ENCODE measurements at regions not wholly inside any gene's neighbourhood (a gene's known extent, or its start where the extent isn't known, plus 50 kb on each side); places are given as distances from the start of the nearest gene placed in this dataset.

DNA sequence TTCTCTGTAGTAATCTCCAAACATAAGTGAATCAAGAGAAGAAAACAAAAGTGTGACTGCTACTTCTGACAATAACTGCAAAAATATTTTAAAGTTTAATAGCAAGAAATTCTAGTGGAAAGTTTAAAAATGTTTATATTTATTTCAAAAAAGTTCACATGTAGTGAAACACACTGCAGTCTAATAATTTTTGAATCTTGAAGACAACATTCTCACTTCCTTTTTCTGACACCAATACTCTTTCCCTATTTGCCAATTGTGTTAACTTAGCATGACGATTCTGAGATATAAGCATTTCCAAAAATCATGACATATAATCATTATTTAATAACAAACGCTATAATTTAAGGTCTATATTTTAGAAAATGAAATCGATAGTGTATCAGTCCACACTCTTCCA lies 429.1 kb upstream of the PKDCC start:
- FAIRE-seq (no peak), DNase-seq (ENCODE audit: insufficient read length, low spot score) (no peak)
- TF ChIP-seq, protein P1, sequence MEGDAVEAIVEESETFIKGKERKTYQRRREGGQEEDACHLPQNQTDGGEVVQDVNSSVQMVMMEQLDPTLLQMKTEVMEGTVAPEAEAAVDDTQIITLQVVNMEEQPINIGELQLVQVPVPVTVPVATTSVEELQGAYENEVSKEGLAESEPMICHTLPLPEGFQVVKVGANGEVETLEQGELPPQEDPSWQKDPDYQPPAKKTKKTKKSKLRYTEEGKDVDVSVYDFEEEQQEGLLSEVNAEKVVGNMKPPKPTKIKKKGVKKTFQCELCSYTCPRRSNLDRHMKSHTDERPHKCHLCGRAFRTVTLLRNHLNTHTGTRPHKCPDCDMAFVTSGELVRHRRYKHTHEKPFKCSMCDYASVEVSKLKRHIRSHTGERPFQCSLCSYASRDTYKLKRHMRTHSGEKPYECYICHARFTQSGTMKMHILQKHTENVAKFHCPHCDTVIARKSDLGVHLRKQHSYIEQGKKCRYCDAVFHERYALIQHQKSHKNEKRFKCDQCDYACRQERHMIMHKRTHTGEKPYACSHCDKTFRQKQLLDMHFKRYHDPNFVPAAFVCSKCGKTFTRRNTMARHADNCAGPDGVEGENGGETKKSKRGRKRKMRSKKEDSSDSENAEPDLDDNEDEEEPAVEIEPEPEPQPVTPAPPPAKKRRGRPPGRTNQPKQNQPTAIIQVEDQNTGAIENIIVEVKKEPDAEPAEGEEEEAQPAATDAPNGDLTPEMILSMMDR (IDR thresholded peaks at IDR 0.05; ENCODE audit: insufficient read depth, missing control alignments), result no peak

DNA sequence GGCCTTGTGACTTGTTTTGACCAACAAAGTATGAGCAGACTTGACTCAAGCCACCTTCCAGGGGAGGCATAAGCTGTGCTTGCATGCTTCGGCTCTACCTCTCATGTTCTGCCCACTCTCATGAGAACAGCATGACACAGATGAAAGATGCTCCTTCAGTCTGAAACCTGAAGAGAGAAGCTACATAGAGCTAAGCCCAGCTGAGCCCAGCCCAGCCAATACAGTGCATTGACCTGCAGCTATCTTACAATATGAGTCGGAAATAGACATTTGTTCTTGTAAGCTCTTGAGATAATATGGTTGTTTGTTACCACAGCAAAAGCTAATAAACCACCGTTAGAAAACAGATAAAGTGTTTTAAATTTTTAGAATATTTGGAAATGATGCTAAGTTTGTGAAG lies 426.7 kb upstream of the PKDCC start:
- TF ChIP-seq, protein P1 (IDR thresholded peaks at IDR 0.05; ENCODE audit: insufficient read depth, missing control alignments), result no peak
- DNase-seq (ENCODE audit: insufficient read length, low spot score) (no peak), FAIRE-seq (no peak)

DNA sequence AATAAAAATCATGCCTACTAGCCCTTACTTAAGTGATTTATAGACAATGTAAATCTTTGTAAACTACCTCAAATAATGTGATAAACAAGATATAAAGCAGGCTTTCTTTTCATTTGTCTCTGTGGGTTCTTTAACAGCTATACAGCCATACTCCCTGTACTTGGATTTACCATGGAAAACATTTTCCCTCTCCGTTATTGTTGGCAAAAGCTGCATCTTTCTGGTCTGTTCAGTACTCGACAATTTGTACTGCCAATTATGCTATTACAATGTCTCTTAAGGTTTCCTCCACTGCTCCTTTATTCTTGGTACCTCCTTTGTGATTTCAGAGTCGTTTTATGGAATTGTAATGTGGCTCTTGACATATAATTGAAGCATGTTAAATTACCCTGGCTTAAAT lies 426.3 kb upstream of the PKDCC start:
- FAIRE-seq (no peak), DNase-seq (ENCODE audit: insufficient read length, low spot score) (no peak)
- TF ChIP-seq, protein P1 (IDR thresholded peaks at IDR 0.05; ENCODE audit: insufficient read depth, missing control alignments), result no peak

DNA sequence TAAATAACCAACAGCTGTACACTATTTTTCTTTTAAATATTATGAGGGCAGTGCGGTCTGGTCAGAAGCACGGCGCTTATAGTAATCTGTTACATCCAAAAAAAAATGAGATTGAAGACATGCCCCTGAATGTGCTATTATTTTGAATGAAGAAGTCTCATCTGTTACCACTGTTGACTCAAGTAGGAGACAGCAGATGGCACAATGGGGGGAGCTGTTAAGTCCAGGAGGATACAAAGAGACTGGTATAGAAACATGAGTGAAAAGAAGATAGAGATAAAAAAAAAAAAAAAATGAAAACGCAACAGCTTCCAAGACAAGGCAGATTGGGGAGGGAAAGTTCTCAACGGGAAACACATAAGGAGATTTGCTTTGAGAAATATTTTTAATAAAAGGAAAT lies 425.5 kb upstream of the PKDCC start:
- TF ChIP-seq, protein P1 (IDR thresholded peaks at IDR 0.05; ENCODE audit: insufficient read depth, missing control alignments), result no peak
- DNase-seq (ENCODE audit: insufficient read length, low spot score) (no peak), FAIRE-seq (no peak)

DNA sequence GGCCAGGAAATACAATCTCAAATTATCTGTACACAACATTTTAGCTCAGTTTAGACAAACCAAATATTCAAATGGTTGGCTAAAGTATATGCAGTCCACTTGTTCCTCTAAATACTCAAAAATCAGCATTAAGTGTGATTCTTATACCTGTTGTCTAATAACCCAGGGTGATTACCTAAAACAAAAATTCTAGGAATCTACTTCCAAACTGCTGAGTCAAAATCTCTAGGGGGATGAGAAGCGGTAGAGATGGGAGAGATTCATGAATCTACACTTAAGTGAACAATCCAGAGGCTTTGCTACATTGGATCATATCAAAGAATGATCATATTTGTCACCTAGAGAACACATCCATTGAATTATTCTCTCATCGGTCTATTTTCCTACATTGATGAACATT lies 420.9 kb upstream of the PKDCC start:
- TF ChIP-seq, protein P1 (IDR thresholded peaks at IDR 0.05; ENCODE audit: insufficient read depth, missing control alignments), result no peak
- DNase-seq (ENCODE audit: insufficient read length, low spot score) (no peak), FAIRE-seq (no peak)

DNA sequence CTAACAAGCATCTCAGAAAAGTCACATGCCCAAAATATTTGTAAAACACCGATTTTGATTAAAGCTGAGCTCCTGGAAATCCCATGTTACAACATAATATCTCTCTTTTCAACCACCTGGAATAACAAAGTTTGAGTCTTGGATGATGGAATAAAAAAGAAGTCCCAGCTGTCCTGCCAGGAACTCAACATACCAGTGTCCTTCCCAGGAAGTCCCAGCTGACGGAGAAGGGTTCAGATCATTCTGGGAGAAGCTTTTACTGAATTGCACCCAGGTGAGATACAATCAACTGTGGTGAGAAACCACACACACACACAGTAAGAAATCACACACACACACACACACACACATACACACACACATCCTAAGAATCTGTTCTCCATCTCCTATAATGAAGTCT lies 413.1 kb upstream of the PKDCC start:
- DNase-seq (ENCODE audit: insufficient read length, low spot score), result no peak
- no peak for FAIRE-seq
- TF ChIP-seq, protein P1 (IDR thresholded peaks at IDR 0.05; ENCODE audit: insufficient read depth, missing control alignments), result no peak

DNA sequence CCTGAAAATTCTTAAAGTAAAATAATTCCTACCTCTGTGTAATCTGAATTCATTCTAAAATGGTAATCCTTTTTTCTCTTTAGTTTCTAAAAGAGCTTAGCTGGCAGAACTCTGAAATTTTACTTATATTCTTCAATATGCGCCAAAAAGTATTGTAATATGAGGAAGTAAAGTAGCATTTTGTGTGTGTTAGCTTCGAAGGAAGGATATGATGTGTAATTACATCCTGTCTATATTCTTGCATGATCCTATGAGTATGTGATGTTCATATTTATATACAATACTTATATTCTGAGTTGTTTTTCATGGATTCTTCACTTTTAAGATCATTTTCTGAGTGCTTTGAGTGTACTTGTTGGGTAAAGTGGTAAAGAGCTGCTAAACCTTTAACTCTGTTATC lies 402.9 kb upstream of the PKDCC start:
- DNase-seq (ENCODE audit: insufficient read length, low spot score) (no peak), FAIRE-seq (no peak)
- TF ChIP-seq, protein P1 (IDR thresholded peaks at IDR 0.05; ENCODE audit: insufficient read depth, missing control alignments), result no peak

Measured in D721Med (cell line).